Activated CD4-positive, alpha-beta T cell treated with anti-CD3 and anti-CD28 coated beads for 36 hours (primary cell): ENCODE measurements at regions not wholly inside any gene's neighbourhood (a gene's known extent, or its start where the extent isn't known, plus 50 kb on each side); places are given as distances from the start of the nearest gene placed in this dataset.

ENCODE experiments used
- ATAC-seq: fragments of 200-7000 bp; cut with Tn5 transposase; one replicate; pipeline ENCODE4 v1.10.0; 2021; ENCODE audit warnings: mild to moderate bottlenecking, moderate library complexity
- CTCF ChIA-PET: fragments of 350-600 bp; sonication (Branson Sonifier 250); formaldehyde crosslinking; loops from one replicate; lab custom pipeline; 2021; ENCODE audit warnings: antibody characterized with exemption; lab: Charles Lee
- POLR2A ChIA-PET: fragments of 350-600 bp; sonication (Branson Sonifier 250); formaldehyde crosslinking; loops from one replicate; lab custom pipeline; 2021; ENCODE audit warnings: antibody characterized with exemption, inconsistent platforms; lab: Charles Lee
- DNase-seq: peaks from one replicate; pipeline ENCODE4 v3.0.0-alpha.2; 2020
- H3K27ac Mint-ChIP-seq: one replicate; pipeline ENCODE4 v1.8.0; 2021; ENCODE audit warnings: mixed read lengths
- H3K27me3 Mint-ChIP-seq: one replicate; pipeline ENCODE4 v1.8.0; 2021; ENCODE audit warnings: mixed read lengths
- H3K36me3 Mint-ChIP-seq: one replicate; pipeline ENCODE4 v1.8.0; 2021; ENCODE audit warnings: low read depth, mixed read lengths
- H3K4me1 Mint-ChIP-seq: one replicate; pipeline ENCODE4 v1.8.0; 2021; ENCODE audit warnings: mixed read lengths
- H3K4me3 Mint-ChIP-seq: one replicate; pipeline ENCODE4 v1.8.0; 2021; ENCODE audit warnings: mild to moderate bottlenecking, moderate library complexity, mixed read lengths
- H3K9me3 Mint-ChIP-seq: one replicate; pipeline ENCODE4 v1.8.0; 2021; ENCODE audit warnings: low read depth, mixed read lengths
- intact Hi-C, 2 experiments: fragments of 100-400 bp; cut with DNase I in 1 of 2; cut with micrococcal nuclease in 1 of 2; formaldehyde crosslinking; loops; one replicate each; pipeline versions ENCODE4 v1.14.2 to v1.15.1; 2022 to 2024; cut with DNase I, micrococcal nuclease

DNA sequence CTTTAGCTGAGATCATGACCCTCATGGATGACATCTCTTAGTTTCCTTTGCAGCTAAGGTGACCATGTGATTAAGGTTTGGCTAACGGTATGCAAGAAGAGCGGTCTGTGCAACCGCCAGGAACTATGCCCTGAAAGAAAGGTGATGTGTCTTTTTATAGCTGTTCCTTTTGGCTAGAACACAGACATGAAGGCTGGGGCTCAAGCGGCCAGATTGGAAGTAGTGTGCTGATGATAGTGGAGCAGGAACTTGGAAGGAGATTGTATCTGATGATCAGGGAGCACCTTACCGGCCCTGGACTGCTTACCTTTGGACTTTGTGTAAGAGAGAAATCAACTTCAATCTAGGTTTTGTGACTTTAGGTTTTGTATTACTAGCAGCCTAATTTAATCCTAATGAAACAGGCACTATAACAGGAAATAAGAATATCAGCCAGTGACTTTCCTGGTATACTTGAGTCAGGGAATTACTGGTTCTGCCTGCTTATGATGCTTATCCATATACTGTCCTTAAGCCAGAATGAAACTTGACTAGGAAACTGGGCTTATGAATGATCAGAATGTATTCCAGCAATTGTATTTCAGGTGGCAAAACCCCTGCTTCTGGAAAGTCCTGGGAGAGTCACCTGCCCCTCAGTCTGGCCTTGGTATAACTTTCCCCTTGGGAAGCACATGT lies 164.3 kb upstream of the LRIG1 start:
- no peaks in the 10 kb centered on the region for H3K36me3 Mint-ChIP-seq
- no peak overlapping the region for H3K27ac Mint-ChIP-seq
- ATAC-seq (no peak), DNase-seq (no peak)
- ChIA-PET CTCF (no interaction called here), POLR2A (no interaction called here)
- H3K27me3 Mint-ChIP-seq, result peaks cover 2% of the 10 kb centered on the region
- H3K9me3 Mint-ChIP-seq, result no peaks in the 10 kb centered on the region
- intact Hi-C loops, result no loop called here
- no peaks in the 10 kb centered on the region for H3K4me1 Mint-ChIP-seq
- H3K4me3 Mint-ChIP-seq, result no peak overlapping the region

DNA sequence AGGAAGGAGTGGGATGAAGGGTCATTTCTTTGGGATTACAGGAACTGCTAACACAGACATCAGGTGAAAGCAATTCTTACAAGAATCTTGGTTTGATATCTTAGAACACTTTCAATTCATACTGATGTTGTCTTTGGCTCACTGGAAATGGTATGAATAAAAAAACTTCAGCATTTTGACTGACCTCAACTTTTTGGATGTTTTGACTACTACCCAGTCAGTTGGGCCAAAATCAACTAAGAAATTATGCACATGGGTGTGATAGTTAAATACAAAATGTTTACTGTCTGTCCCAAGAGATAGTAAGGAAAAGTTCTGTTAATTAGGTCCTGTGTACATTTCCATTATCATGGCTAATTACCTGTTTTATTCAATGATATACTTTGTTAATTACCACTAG lies 165.5 kb upstream of the LRIG1 start:
- Mint-ChIP-seq H3K36me3 (no peaks in the 10 kb centered on the region), H3K27ac (no peak overlapping the region), H3K4me1 (peaks cover 4% of the 10 kb centered on the region), H3K27me3 (peaks cover 2% of the 10 kb centered on the region), H3K4me3 (no peak overlapping the region), H3K9me3 (no peaks in the 10 kb centered on the region)
- no peak for DNase-seq
- intact Hi-C loops, result no loop called here
- ChIA-PET CTCF (no interaction called here), POLR2A (no interaction called here)
- ATAC-seq, result no peak

DNA sequence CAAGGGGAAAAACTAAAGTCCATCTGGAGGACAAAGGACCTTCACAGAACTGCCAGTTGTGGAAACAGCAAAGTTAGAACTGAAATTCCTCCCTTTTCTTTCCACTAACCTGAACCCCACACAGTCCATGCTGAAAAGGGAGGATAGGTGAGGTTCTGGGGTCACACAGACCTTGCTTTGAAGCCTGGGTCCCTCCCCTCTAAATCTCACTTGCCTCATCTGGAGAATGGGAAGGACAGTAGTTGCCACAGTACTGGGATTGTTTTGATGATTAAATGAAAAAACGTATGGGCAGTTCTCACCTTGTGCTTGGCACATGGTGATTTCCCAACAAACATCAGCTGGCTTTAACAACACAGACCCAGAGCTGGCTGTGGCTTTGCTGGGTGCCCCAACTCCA lies 166.4 kb upstream of the LRIG1 start:
- peaks cover 4% of the 10 kb centered on the region for H3K4me1 Mint-ChIP-seq
- no peak overlapping the region for H3K27ac Mint-ChIP-seq
- ChIA-PET POLR2A (no interaction called here), CTCF (interaction anchor here (0.9 kb wide), 1 partner anchor 69 kb away, joined by 3 read pairs; no protein-coding TSS in a partner anchor)
- DNase-seq, result no peak
- peaks cover 2% of the 10 kb centered on the region for H3K27me3 Mint-ChIP-seq
- ATAC-seq, result no peak
- intact Hi-C loops, result no loop called here
- H3K4me3 Mint-ChIP-seq, result no peak overlapping the region
- no peaks in the 10 kb centered on the region for H3K9me3 Mint-ChIP-seq
- no peaks in the 10 kb centered on the region for H3K36me3 Mint-ChIP-seq

GRCh38 chr3:66671291-66671690 lies 170.5 kb upstream of the LRIG1 start:
- H3K4me1 Mint-ChIP-seq, result peaks cover 4% of the 10 kb centered on the region
- no peak for DNase-seq
- intact Hi-C loops, result no loop called here
- no peaks in the 10 kb centered on the region for H3K36me3 Mint-ChIP-seq
- POLR2A ChIA-PET, result no interaction called here
- ATAC-seq, result no peak
- CTCF ChIA-PET, result no interaction called here
- no peaks in the 10 kb centered on the region for H3K9me3 Mint-ChIP-seq
- H3K4me3 Mint-ChIP-seq, result no peak overlapping the region
- H3K27ac Mint-ChIP-seq, result no peak overlapping the region
- no peaks in the 10 kb centered on the region for H3K27me3 Mint-ChIP-seq

- Mint-ChIP-seq H3K4me3 (no peak overlapping the region), H3K27me3 (no peaks in the 10 kb centered on the region), H3K27ac (no peak overlapping the region), H3K4me1 (peaks cover 4% of the 10 kb centered on the region), H3K9me3 (peaks cover 1% of the 10 kb centered on the region), H3K36me3 (no peaks in the 10 kb centered on the region)
- no peak for DNase-seq
- ATAC-seq, result no peak
- ChIA-PET POLR2A (no interaction called here), CTCF (no interaction called here)
- intact Hi-C loops, result no loop called here
These were observed 172.0 kb upstream of the LRIG1 start for GRCh38 chr3:66672830-66673229.

- ChIA-PET POLR2A (no interaction called here), CTCF (interaction anchor here (1.0 kb wide), 1 partner anchor 14 kb away, joined by 3 read pairs; no protein-coding TSS in a partner anchor)
- DNase-seq (no peak), ATAC-seq (no peak)
- Mint-ChIP-seq H3K4me3 (no peak overlapping the region), H3K4me1 (peaks cover 4% of the 10 kb centered on the region), H3K27ac (no peak overlapping the region), H3K27me3 (no peaks in the 10 kb centered on the region), H3K9me3 (peaks cover 1% of the 10 kb centered on the region), H3K36me3 (no peaks in the 10 kb centered on the region)
- intact Hi-C loops, result no loop called here
These were observed 172.5 kb upstream of the LRIG1 start for GRCh38 chr3:66673293-66673692.

- Mint-ChIP-seq H3K9me3 (peaks cover 3% of the 10 kb centered on the region), H3K27me3 (peaks cover 5% of the 10 kb centered on the region), H3K36me3 (no peaks in the 10 kb centered on the region), H3K4me3 (no peak overlapping the region), H3K27ac (no peak overlapping the region), H3K4me1 (peaks cover 4% of the 10 kb centered on the region)
- DNase-seq (no peak), ATAC-seq (no peak)
- intact Hi-C loops, result no loop called here
- POLR2A ChIA-PET, result no interaction called here
- CTCF ChIA-PET, result interaction anchor here (0.5 kb wide), 1 partner anchor 31 kb away, joined by 3 read pairs; no protein-coding TSS in a partner anchor
These were observed 174.5 kb upstream of the LRIG1 start for GRCh38 chr3:66675366-66675765.

GRCh38 chr3:66692042-66692765 lies 191.4 kb upstream of the LRIG1 start:
- Mint-ChIP-seq H3K36me3 (no peaks in the 10 kb centered on the region), H3K27ac (no peak overlapping the region), H3K4me3 (no peak overlapping the region), H3K4me1 (no peaks in the 10 kb centered on the region), H3K27me3 (peaks cover 13% of the 10 kb centered on the region), H3K9me3 (no peaks in the 10 kb centered on the region)
- POLR2A ChIA-PET, result no interaction called here
- CTCF ChIA-PET, result no interaction called here
- intact Hi-C loops, result no loop called here
- DNase-seq (no peak), ATAC-seq (no peak)

DNA sequence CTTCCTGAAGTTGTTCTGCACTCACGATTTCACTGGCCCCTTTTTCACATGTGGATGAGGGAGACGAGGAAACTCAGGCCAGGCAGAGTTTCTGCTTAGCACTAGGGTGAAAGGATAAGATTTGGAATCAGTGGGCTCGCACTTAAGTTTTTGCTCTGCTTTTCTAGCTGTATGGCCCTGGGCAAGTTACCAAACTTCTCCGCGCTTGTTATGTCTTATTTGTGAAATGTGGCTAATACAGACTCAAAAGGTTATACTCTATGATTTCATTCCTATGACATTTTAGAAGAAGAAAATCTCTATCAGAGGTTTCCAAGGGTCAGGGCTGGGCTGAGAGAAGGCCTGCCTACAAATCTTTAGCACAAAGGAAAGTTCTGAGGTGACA lies 191.9 kb upstream of the LRIG1 start:
- Mint-ChIP-seq H3K27ac (no peak overlapping the region), H3K9me3 (no peaks in the 10 kb centered on the region), H3K27me3 (peaks cover 13% of the 10 kb centered on the region), H3K36me3 (no peaks in the 10 kb centered on the region), H3K4me1 (no peaks in the 10 kb centered on the region), H3K4me3 (no peak overlapping the region)
- CTCF ChIA-PET, result no interaction called here
- intact Hi-C loops, result no loop called here
- ATAC-seq (no peak), DNase-seq (no peak)
- POLR2A ChIA-PET, result no interaction called here

GRCh38 chr3:66693461-66694031 lies 192.7 kb upstream of the LRIG1 start:
- ATAC-seq (no peak), DNase-seq (no peak)
- Mint-ChIP-seq H3K4me1 (no peaks in the 10 kb centered on the region), H3K36me3 (no peaks in the 10 kb centered on the region), H3K27ac (no peak overlapping the region), H3K27me3 (peaks cover 13% of the 10 kb centered on the region), H3K4me3 (no peak overlapping the region), H3K9me3 (no peaks in the 10 kb centered on the region)
- ChIA-PET POLR2A (no interaction called here), CTCF (interaction anchor here (0.6 kb wide), 1 partner anchor 274 kb away, joined by 3 read pairs; no protein-coding TSS in a partner anchor)
- intact Hi-C loops, result no loop called here

DNA sequence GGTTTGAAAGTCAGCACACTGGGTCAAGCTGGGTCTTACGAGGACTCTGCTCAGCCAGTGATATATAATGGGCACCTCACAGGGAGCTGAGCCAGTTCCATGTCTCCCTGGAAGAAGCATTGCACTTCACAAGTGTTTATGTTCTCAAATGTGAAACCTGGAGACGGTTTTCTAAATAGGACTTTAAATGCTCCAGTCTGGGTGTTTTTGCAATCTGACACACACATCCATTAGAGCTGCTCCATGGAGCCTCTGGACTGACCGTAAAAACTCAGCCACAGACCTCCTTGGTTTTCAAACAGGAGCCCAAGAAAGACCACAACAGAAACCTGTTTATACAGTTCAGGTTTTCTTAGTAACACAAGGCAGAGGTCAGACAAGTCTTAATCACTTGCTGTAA lies 201.3 kb upstream of the LRIG1 start:
- ChIA-PET POLR2A (no interaction called here), CTCF (interaction anchor here (0.7 kb wide), 1 partner anchor 121 kb away, joined by 3 read pairs; no protein-coding TSS in a partner anchor)
- Mint-ChIP-seq H3K4me1 (no peaks in the 10 kb centered on the region), H3K27ac (no peak overlapping the region), H3K36me3 (no peaks in the 10 kb centered on the region), H3K27me3 (peaks cover 3% of the 10 kb centered on the region), H3K4me3 (no peak overlapping the region), H3K9me3 (no peaks in the 10 kb centered on the region)
- ATAC-seq, result no peak
- DNase-seq, result no peak
- intact Hi-C loops, result no loop called here

DNA sequence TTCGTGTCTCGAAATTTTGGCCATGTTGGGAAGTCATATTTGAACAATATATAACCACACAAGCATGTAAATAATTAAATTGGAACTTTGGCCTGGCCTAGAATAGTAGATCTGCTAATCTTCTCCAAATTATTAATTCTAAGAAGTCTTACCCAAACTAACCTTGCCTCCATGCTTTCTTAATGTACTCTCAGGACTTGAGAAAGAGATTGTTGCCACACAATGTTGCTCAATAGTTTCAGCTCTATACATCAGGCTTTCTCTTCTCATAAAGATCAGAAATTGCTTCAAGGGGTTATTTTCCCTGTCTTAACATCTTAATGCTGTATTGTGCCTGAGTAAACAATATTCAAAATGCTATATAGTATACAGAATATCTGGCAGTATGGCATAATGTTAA lies 202.7 kb upstream of the LRIG1 start:
- ChIA-PET CTCF (interaction anchor here (0.5 kb wide), 1 partner anchor 137 kb away, joined by 4 read pairs; no protein-coding TSS in a partner anchor), POLR2A (interaction anchor here (0.6 kb wide), 1 partner anchor 136 kb away, joined by 3 read pairs; no protein-coding TSS in a partner anchor)
- intact Hi-C loops, result no loop called here
- H3K4me1 Mint-ChIP-seq, result no peaks in the 10 kb centered on the region
- DNase-seq (no peak), ATAC-seq (no peak)
- no peak overlapping the region for H3K4me3 Mint-ChIP-seq
- no peak overlapping the region for H3K27ac Mint-ChIP-seq
- H3K9me3 Mint-ChIP-seq, result no peaks in the 10 kb centered on the region
- H3K27me3 Mint-ChIP-seq, result peaks cover 6% of the 10 kb centered on the region
- H3K36me3 Mint-ChIP-seq, result no peaks in the 10 kb centered on the region
